ENCODE measurements at regions not wholly inside any gene's neighbourhood (a gene's known extent, or its start where the extent isn't known, plus 50 kb on each side); places are given as distances from the start of the nearest gene placed in this dataset.

- Mint-ChIP-seq H3K4me3 (no peak overlapping the region), H3K36me3 (no peaks in the 10 kb centered on the region)
- CTCF ChIA-PET: no interaction called here
These were observed 222.3 kb upstream of the ARL4C start for GRCh38 chr2:234719116-234719716.

GRCh38 chr2:234716271-234716670, 219.4 kb upstream of the ARL4C start:
- Mint-ChIP-seq H3K36me3 (no peaks in the 10 kb centered on the region), H3K9me3 (ENCODE audit: low read depth) (no peaks in the 10 kb centered on the region), H3K27ac (no peak overlapping the region), H3K27me3 (peaks cover 4% of the 10 kb centered on the region), H3K4me1 (no peaks in the 10 kb centered on the region), H3K4me3 (no peak overlapping the region)
- ATAC-seq (no peak), DNase-seq (no peak)
- CTCF ChIA-PET: no interaction called here

More at GRCh38 chr2:234719116-234719716, 222.3 kb upstream of the ARL4C start:
- H3K27ac Mint-ChIP-seq: no peak overlapping the region
- H3K27me3 Mint-ChIP-seq: peaks cover 4% of the 10 kb centered on the region
- no peak for DNase-seq
- no peak for ATAC-seq
- H3K9me3 Mint-ChIP-seq (ENCODE audit: low read depth): no peaks in the 10 kb centered on the region
- no peaks in the 10 kb centered on the region for H3K4me1 Mint-ChIP-seq

- CTCF ChIA-PET: no interaction called here
- no peaks in the 10 kb centered on the region for H3K36me3 Mint-ChIP-seq
- H3K9me3 Mint-ChIP-seq (ENCODE audit: low read depth): no peaks in the 10 kb centered on the region
- peaks cover 6% of the 10 kb centered on the region for H3K27me3 Mint-ChIP-seq
- ATAC-seq: no peak
- DNase-seq: no peak
- H3K4me1 Mint-ChIP-seq: no peaks in the 10 kb centered on the region
- no peak overlapping the region for H3K4me3 Mint-ChIP-seq
- H3K27ac Mint-ChIP-seq: no peak overlapping the region
These were observed 218.9 kb upstream of the ARL4C start for GRCh38 chr2:234715671-234716250.

- H3K4me1 Mint-ChIP-seq: no peaks in the 10 kb centered on the region
- H3K36me3 Mint-ChIP-seq: no peaks in the 10 kb centered on the region
- no peak overlapping the region for H3K4me3 Mint-ChIP-seq
- ATAC-seq (no peak), DNase-seq (peak; percentile 22)
- H3K27me3 Mint-ChIP-seq: peaks cover 12% of the 10 kb centered on the region
- H3K9me3 Mint-ChIP-seq (ENCODE audit: low read depth): no peaks in the 10 kb centered on the region
- H3K27ac Mint-ChIP-seq: no peak overlapping the region
- CTCF ChIA-PET: no interaction called here
These were observed 217.8 kb upstream of the ARL4C start for GRCh38 chr2:234714711-234715110.

GRCh38 chr2:234712421-234712935, 215.6 kb upstream of the ARL4C start:
- DNase-seq (no peak), ATAC-seq (no peak)
- Mint-ChIP-seq H3K9me3 (ENCODE audit: low read depth) (no peaks in the 10 kb centered on the region), H3K36me3 (no peaks in the 10 kb centered on the region), H3K4me3 (no peak overlapping the region), H3K4me1 (no peaks in the 10 kb centered on the region), H3K27me3 (peaks cover 11% of the 10 kb centered on the region), H3K27ac (no peak overlapping the region)
- CTCF ChIA-PET: no interaction called here

- no peaks in the 10 kb centered on the region for H3K36me3 Mint-ChIP-seq
- CTCF ChIA-PET: no interaction called here
- no peak for DNase-seq
These were observed 214.4 kb upstream of the ARL4C start for GRCh38 chr2:234711308-234711707.

GRCh38 chr2:234710587-234710986, 213.7 kb upstream of the ARL4C start:
- Mint-ChIP-seq H3K9me3 (ENCODE audit: low read depth) (no peaks in the 10 kb centered on the region), H3K27ac (no peak overlapping the region), H3K36me3 (no peaks in the 10 kb centered on the region), H3K4me3 (no peak overlapping the region), H3K4me1 (no peaks in the 10 kb centered on the region), H3K27me3 (peaks cover 11% of the 10 kb centered on the region)
- DNase-seq (no peak), ATAC-seq (no peak)
- CTCF ChIA-PET: no interaction called here

More at GRCh38 chr2:234711308-234711707, 214.4 kb upstream of the ARL4C start:
- H3K4me3 Mint-ChIP-seq: no peak overlapping the region
- no peak for ATAC-seq
- no peaks in the 10 kb centered on the region for H3K9me3 Mint-ChIP-seq (ENCODE audit: low read depth)
- no peaks in the 10 kb centered on the region for H3K4me1 Mint-ChIP-seq
- no peak overlapping the region for H3K27ac Mint-ChIP-seq
- peaks cover 11% of the 10 kb centered on the region for H3K27me3 Mint-ChIP-seq

- Mint-ChIP-seq H3K27me3 (peaks cover 11% of the 10 kb centered on the region), H3K27ac (no peak overlapping the region), H3K4me1 (no peaks in the 10 kb centered on the region), H3K36me3 (no peaks in the 10 kb centered on the region), H3K4me3 (no peak overlapping the region), H3K9me3 (ENCODE audit: low read depth) (no peaks in the 10 kb centered on the region)
- DNase-seq (no peak), ATAC-seq (no peak)
- CTCF ChIA-PET: no interaction called here
These were observed 213.2 kb upstream of the ARL4C start for GRCh38 chr2:234710066-234710465.

- H3K27me3 Mint-ChIP-seq: peaks cover 8% of the 10 kb centered on the region
- H3K9me3 Mint-ChIP-seq (ENCODE audit: low read depth): no peaks in the 10 kb centered on the region
These were observed 211.8 kb upstream of the ARL4C start for GRCh38 chr2:234708717-234709116.

GRCh38 chr2:234708091-234708683, 211.3 kb upstream of the ARL4C start:
- CTCF ChIA-PET: no interaction called here
- peaks cover 8% of the 10 kb centered on the region for H3K27me3 Mint-ChIP-seq
- no peaks in the 10 kb centered on the region for H3K36me3 Mint-ChIP-seq
- no peak overlapping the region for H3K27ac Mint-ChIP-seq
- no peaks in the 10 kb centered on the region for H3K4me1 Mint-ChIP-seq
- ATAC-seq: no peak
- H3K9me3 Mint-ChIP-seq (ENCODE audit: low read depth): no peaks in the 10 kb centered on the region
- no peak overlapping the region for H3K4me3 Mint-ChIP-seq
- DNase-seq: peak; percentile 35

More at GRCh38 chr2:234708717-234709116, 211.8 kb upstream of the ARL4C start:
- Mint-ChIP-seq H3K36me3 (no peaks in the 10 kb centered on the region), H3K27ac (no peak overlapping the region), H3K4me3 (no peak overlapping the region), H3K4me1 (no peaks in the 10 kb centered on the region)
- no peak for DNase-seq
- ATAC-seq: no peak
- CTCF ChIA-PET: no interaction called here

GRCh38 chr2:234706086-234706485, 209.2 kb upstream of the ARL4C start:
- no peaks in the 10 kb centered on the region for H3K9me3 Mint-ChIP-seq (ENCODE audit: low read depth)

GRCh38 chr2:234705108-234705507, 208.2 kb upstream of the ARL4C start:
- H3K27ac Mint-ChIP-seq: no peak overlapping the region
- H3K36me3 Mint-ChIP-seq: no peaks in the 10 kb centered on the region
- CTCF ChIA-PET: no interaction called here
- DNase-seq (no peak), ATAC-seq (peak; percentile 23)
- H3K4me3 Mint-ChIP-seq: no peak overlapping the region
- peaks cover 2% of the 10 kb centered on the region for H3K27me3 Mint-ChIP-seq
- no peaks in the 10 kb centered on the region for H3K9me3 Mint-ChIP-seq (ENCODE audit: low read depth)
- no peaks in the 10 kb centered on the region for H3K4me1 Mint-ChIP-seq

More at GRCh38 chr2:234706086-234706485, 209.2 kb upstream of the ARL4C start:
- H3K27ac Mint-ChIP-seq: no peak overlapping the region
- H3K27me3 Mint-ChIP-seq: peaks cover 8% of the 10 kb centered on the region
- H3K4me3 Mint-ChIP-seq: no peak overlapping the region
- ATAC-seq: no peak
- CTCF ChIA-PET: no interaction called here
- no peaks in the 10 kb centered on the region for H3K36me3 Mint-ChIP-seq
- no peaks in the 10 kb centered on the region for H3K4me1 Mint-ChIP-seq
- DNase-seq: peak; percentile 33

- Mint-ChIP-seq H3K9me3 (ENCODE audit: low read depth) (no peaks in the 10 kb centered on the region), H3K27ac (no peak overlapping the region), H3K27me3 (no peaks in the 10 kb centered on the region), H3K4me3 (no peak overlapping the region), H3K36me3 (no peaks in the 10 kb centered on the region), H3K4me1 (no peaks in the 10 kb centered on the region)
- DNase-seq: no peak
- CTCF ChIA-PET: no interaction called here
- no peak for ATAC-seq
These were observed 206.4 kb upstream of the ARL4C start for GRCh38 chr2:234703258-234703657.

- H3K4me1 Mint-ChIP-seq: no peaks in the 10 kb centered on the region
- ATAC-seq: no peak
- H3K9me3 Mint-ChIP-seq (ENCODE audit: low read depth): peaks cover 4% of the 10 kb centered on the region
- no peak overlapping the region for H3K4me3 Mint-ChIP-seq
- no peak overlapping the region for H3K27ac Mint-ChIP-seq
- DNase-seq: no peak
- no peaks in the 10 kb centered on the region for H3K36me3 Mint-ChIP-seq
- CTCF ChIA-PET: no interaction called here
- no peaks in the 10 kb centered on the region for H3K27me3 Mint-ChIP-seq
These were observed 205.9 kb upstream of the ARL4C start for GRCh38 chr2:234702731-234703225.
